Keratinocyte (primary cell): ENCODE measurements at regions not wholly inside any gene's neighbourhood (a gene's known extent, or its start where the extent isn't known, plus 50 kb on each side); places are given as distances from the start of the nearest gene placed in this dataset.

ENCODE experiments used
- DNase-seq: peaks from one replicate; pipeline ENCODE4 v3.0.0-alpha.2; 2011; ENCODE audit warnings: low read depth, missing footprints, low spot score
- FAIRE-seq: peaks from 2 replicates; lab custom pipeline; 2011; peaks lifted over from hg19 to GRCh38; lab: Jason Lieb, UNC
- H2AFZ ChIP-seq: 2 replicates; pipeline ENCODE4 v1.6.0; 2012; ENCODE audit warnings: low read length, control low read depth, inconsistent platforms; ENCODE audit not compliant: control insufficient read depth
- H3K27ac ChIP-seq: 2 replicates; pipeline ENCODE4 v1.5.1; 2011; ENCODE audit warnings: low read length; ENCODE audit not compliant: control insufficient read depth, insufficient read depth
- H3K27me3 ChIP-seq: 3 replicates; pipeline ENCODE4 v1.6.0; 2011; ENCODE audit warnings: low read length; ENCODE audit not compliant: control insufficient read depth, insufficient read depth; ENCODE audit errors: extremely low read depth
- H3K36me3 ChIP-seq, 2 experiments: 2 replicates in 1 of 2; 3 replicates in 1 of 2; pipeline ENCODE4 v1.5.1; 2011; ENCODE audit warnings: low read length in 2 of 2, mild to moderate bottlenecking in 1 of 2; ENCODE audit not compliant: control insufficient read depth in 2 of 2, insufficient read depth in 2 of 2; ENCODE audit errors: extremely low read depth in 1 of 2
- H3K4me1 ChIP-seq: 3 replicates; pipeline ENCODE4 v1.5.1; 2011; ENCODE audit warnings: low read length; ENCODE audit not compliant: control insufficient read depth, insufficient read depth; ENCODE audit errors: extremely low read depth
- H3K4me2 ChIP-seq: 3 replicates; pipeline ENCODE4 v1.6.0; 2011; ENCODE audit warnings: low read depth, low read length; ENCODE audit not compliant: control insufficient read depth, insufficient read depth; ENCODE audit errors: extremely low read depth
- H3K4me3 ChIP-seq, 3 experiments: fragments of 200-600 bp in 1 of 3; sonication (generic) in 1 of 3; 2 replicates in 2 of 3; 3 replicates in 1 of 3; pipeline ENCODE4 v1.5.1; 2011 to 2016; ENCODE audit warnings: low read length in 3 of 3, mild to moderate bottlenecking in 3 of 3, control low read depth in 2 of 3, inconsistent platforms in 1 of 3, low read depth in 1 of 3, mixed read lengths in 1 of 3, mixed run types in 1 of 3, moderate library complexity in 1 of 3; ENCODE audit not compliant: control insufficient read depth in 2 of 3, insufficient read depth in 2 of 3; ENCODE audit errors: extremely low read depth in 1 of 3
- H3K79me2 ChIP-seq: 2 replicates; pipeline ENCODE4 v1.6.0; 2012; ENCODE audit warnings: low read length; ENCODE audit not compliant: control insufficient read depth, insufficient read depth
- H3K9ac ChIP-seq: 3 replicates; pipeline ENCODE4 v1.6.0; 2011; ENCODE audit warnings: low read length; ENCODE audit not compliant: control insufficient read depth, insufficient read depth; ENCODE audit errors: extremely low read depth
- H3K9me1 ChIP-seq: 3 replicates; pipeline ENCODE4 v1.6.0; 2011; ENCODE audit warnings: low read length; ENCODE audit not compliant: control insufficient read depth, insufficient read depth; ENCODE audit errors: extremely low read depth
- H3K9me3 ChIP-seq: 2 replicates; pipeline ENCODE4 v1.5.1; 2012; ENCODE audit warnings: low read depth, low read length; ENCODE audit not compliant: control insufficient read depth
- H4K20me1 ChIP-seq: 3 replicates; pipeline ENCODE4 v1.6.0; 2011; ENCODE audit warnings: low read length; ENCODE audit not compliant: control insufficient read depth, insufficient read depth; ENCODE audit errors: extremely low read depth
- CTCF ChIP-seq, 3 experiments: IDR thresholded peaks in 1 of 3; conservative IDR thresholded peaks in 1 of 3; optimal IDR thresholded peaks in 1 of 3; 2 replicates in 2 of 3; 3 replicates in 1 of 3; pipeline versions ENCODE3 to v1.5.1; 2011; ENCODE audit warnings: low read length in 3 of 3, mild to moderate bottlenecking in 3 of 3, moderate library complexity in 2 of 3, control low read depth in 1 of 3, inconsistent platforms in 1 of 3; ENCODE audit not compliant: insufficient read depth in 2 of 3; ENCODE audit errors: extremely low read depth in 1 of 3
- EZH2 ChIP-seq: IDR thresholded peaks from one replicate; pipeline ENCODE4 v1.6.1; 2012; ENCODE audit warnings: inconsistent platforms, mild to moderate bottlenecking, low read length, moderate library complexity
- dilution Hi-C: fragments of 300-500 bp; cut with MboI; formaldehyde crosslinking; loops from one replicate; pipeline ENCODE4 v1.7.0; 2020; ENCODE audit warnings: low sequenced_read_pairs; ENCODE audit not compliant: extremely low pct_ligation_motif_present

- TF ChIP-seq EZH2 (no peak), CTCF (optimal IDR thresholded peaks at IDR 0.05 in 1 of 3, IDR thresholded peaks at IDR 0.05 in 1 of 3, conservative IDR thresholded peaks at IDR 0.05 in 1 of 3; ENCODE audit: extremely low read depth in 1 of 3, insufficient read depth in 2 of 3, low read length in 3 of 3) (no peak)
- no peaks in the 10 kb centered on the region for H3K36me3 ChIP-seq
- H3K27me3 ChIP-seq: no peaks in the 10 kb centered on the region
- H4K20me1 ChIP-seq: no peaks in the 10 kb centered on the region
- no peaks in the 10 kb centered on the region for H3K9me3 ChIP-seq
- no peak overlapping the region for H3K4me3 ChIP-seq
- no peak overlapping the region for H2AFZ ChIP-seq
- dilution Hi-C loops: no loop called here
- H3K9me1 ChIP-seq: no peaks in the 10 kb centered on the region
- no peaks in the 10 kb centered on the region for H3K79me2 ChIP-seq
- DNase-seq (no peak), FAIRE-seq (no peak)
- no peak overlapping the region for H3K9ac ChIP-seq
- H3K27ac ChIP-seq: no peak overlapping the region
- H3K4me2 ChIP-seq: no peak overlapping the region
- peaks cover 10% of the 10 kb centered on the region for H3K4me1 ChIP-seq
Observed at GRCh38 chr11:95584180-95584579, 205.4 kb downstream of the FAM76B start.

- Histone ChIP-seq H3K27me3 (no peaks in the 10 kb centered on the region), H3K4me1 (peaks cover 14% of the 10 kb centered on the region), H3K4me3 (no peak overlapping the region), H4K20me1 (no peaks in the 10 kb centered on the region), H3K9me1 (no peaks in the 10 kb centered on the region), H3K9ac (no peak overlapping the region), H3K9me3 (no peaks in the 10 kb centered on the region), H3K79me2 (no peaks in the 10 kb centered on the region), H2AFZ (peak overlapping the region; percentile 77), H3K36me3 (no peaks in the 10 kb centered on the region), H3K27ac (peak overlapping the region; percentile 58), H3K4me2 (peak overlapping the region; percentile 42)
- no peak for TF ChIP-seq CTCF (optimal IDR thresholded peaks at IDR 0.05 in 1 of 3, IDR thresholded peaks at IDR 0.05 in 1 of 3, conservative IDR thresholded peaks at IDR 0.05 in 1 of 3; ENCODE audit: extremely low read depth in 1 of 3, insufficient read depth in 2 of 3, low read length in 3 of 3)
- TF ChIP-seq EZH2: no peak
- dilution Hi-C loops: no loop called here
- FAIRE-seq (peak; percentile 91), DNase-seq (peak; percentile 33)
Observed at GRCh38 chr11:95577716-95578460, 211.7 kb downstream of the FAM76B start.
